Calu3 (cell line): ENCODE measurements at regions not wholly inside any gene's neighbourhood (a gene's known extent, or its start where the extent isn't known, plus 50 kb on each side); places are given as distances from the start of the nearest gene placed in this dataset.

Experiments
- BruUV-seq: library from RNA; stranded (reverse); fragments of 400-500 nt; replicated peaks from 2 replicates; lab custom pipeline; 2021; lab: Mats Ljungman, UMichigan
- CTCF ChIA-PET: fragments of 300-600 bp; sonication (Branson Sonifier 250); formaldehyde crosslinking; loops from one replicate; lab custom pipeline; 2022; ENCODE audit warnings: antibody characterized with exemption; lab: Charles Lee
- DNase-seq: peaks from one replicate; pipeline ENCODE4 v3.0.0; 2022
- H3K27ac Mint-ChIP-seq: one replicate; pipeline ENCODE4 v1.8.0; 2022; ENCODE audit warnings: mixed read lengths; ENCODE audit not compliant: unreplicated experiment
- H3K27me3 Mint-ChIP-seq: one replicate; pipeline ENCODE4 v1.8.0; 2022; ENCODE audit warnings: mixed read lengths; ENCODE audit not compliant: unreplicated experiment
- H3K36me3 Mint-ChIP-seq: one replicate; pipeline ENCODE4 v1.8.0; 2022; ENCODE audit warnings: mild to moderate bottlenecking, moderate library complexity, mixed read lengths; ENCODE audit not compliant: insufficient read depth, unreplicated experiment
- H3K4me1 Mint-ChIP-seq: one replicate; pipeline ENCODE4 v1.8.0; 2022; ENCODE audit warnings: mild to moderate bottlenecking, low read depth, mixed read lengths; ENCODE audit not compliant: unreplicated experiment
- H3K4me3 Mint-ChIP-seq: one replicate; pipeline ENCODE4 v1.8.0; 2022; ENCODE audit warnings: mild to moderate bottlenecking, low read depth, moderate library complexity, mixed read lengths; ENCODE audit not compliant: unreplicated experiment
- H3K9me3 Mint-ChIP-seq: one replicate; pipeline ENCODE4 v1.8.0; 2022; ENCODE audit warnings: low read depth, mixed read lengths; ENCODE audit not compliant: unreplicated experiment
- intact Hi-C: fragments of 100-400 bp; cut with micrococcal nuclease; formaldehyde crosslinking; loops from one replicate; pipeline ENCODE4 v1.10.0; 2022; ENCODE audit not compliant: unreplicated experiment
- TF ChIP-seq, protein P1 (sequence below): fragments of 200-600 bp; IDR thresholded peaks from one replicate; pipeline ENCODE4 v1.8.0; 2022; ENCODE audit warnings: antibody characterized with exemption; ENCODE audit not compliant: unreplicated experiment

DNA sequence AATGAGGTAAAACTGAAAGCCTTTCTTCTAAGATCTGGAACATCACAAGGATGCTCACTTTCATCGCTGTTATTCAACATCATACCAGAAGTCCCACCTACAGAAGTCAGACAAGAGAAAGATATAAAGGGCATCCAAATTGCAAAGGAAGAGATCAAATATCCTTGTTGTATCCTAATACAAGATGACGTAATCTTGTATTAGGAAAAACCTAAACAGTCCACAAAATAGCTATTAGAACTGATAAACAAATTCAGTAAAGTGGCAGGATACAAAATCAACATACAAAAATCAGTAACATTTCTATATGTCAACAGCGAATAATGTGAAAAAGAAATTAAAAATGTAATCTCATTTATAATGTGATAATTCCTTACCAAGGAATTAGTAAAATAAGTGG is 195.1 kb upstream of the CBLB start:
- no peaks in the 10 kb centered on the region for H3K36me3 Mint-ChIP-seq
- H3K27me3 Mint-ChIP-seq = no peaks in the 10 kb centered on the region
- no TSS peak for BruUV-seq
- H3K27ac Mint-ChIP-seq = no peak overlapping the region
- no peak overlapping the region for H3K4me3 Mint-ChIP-seq
- CTCF ChIA-PET = no interaction called here
- H3K9me3 Mint-ChIP-seq = peaks cover 5% of the 10 kb centered on the region
- intact Hi-C loops = no loop called here
- no peak for DNase-seq
- H3K4me1 Mint-ChIP-seq = no peaks in the 10 kb centered on the region
- TF ChIP-seq, protein P1, sequence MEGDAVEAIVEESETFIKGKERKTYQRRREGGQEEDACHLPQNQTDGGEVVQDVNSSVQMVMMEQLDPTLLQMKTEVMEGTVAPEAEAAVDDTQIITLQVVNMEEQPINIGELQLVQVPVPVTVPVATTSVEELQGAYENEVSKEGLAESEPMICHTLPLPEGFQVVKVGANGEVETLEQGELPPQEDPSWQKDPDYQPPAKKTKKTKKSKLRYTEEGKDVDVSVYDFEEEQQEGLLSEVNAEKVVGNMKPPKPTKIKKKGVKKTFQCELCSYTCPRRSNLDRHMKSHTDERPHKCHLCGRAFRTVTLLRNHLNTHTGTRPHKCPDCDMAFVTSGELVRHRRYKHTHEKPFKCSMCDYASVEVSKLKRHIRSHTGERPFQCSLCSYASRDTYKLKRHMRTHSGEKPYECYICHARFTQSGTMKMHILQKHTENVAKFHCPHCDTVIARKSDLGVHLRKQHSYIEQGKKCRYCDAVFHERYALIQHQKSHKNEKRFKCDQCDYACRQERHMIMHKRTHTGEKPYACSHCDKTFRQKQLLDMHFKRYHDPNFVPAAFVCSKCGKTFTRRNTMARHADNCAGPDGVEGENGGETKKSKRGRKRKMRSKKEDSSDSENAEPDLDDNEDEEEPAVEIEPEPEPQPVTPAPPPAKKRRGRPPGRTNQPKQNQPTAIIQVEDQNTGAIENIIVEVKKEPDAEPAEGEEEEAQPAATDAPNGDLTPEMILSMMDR = no peak

DNA sequence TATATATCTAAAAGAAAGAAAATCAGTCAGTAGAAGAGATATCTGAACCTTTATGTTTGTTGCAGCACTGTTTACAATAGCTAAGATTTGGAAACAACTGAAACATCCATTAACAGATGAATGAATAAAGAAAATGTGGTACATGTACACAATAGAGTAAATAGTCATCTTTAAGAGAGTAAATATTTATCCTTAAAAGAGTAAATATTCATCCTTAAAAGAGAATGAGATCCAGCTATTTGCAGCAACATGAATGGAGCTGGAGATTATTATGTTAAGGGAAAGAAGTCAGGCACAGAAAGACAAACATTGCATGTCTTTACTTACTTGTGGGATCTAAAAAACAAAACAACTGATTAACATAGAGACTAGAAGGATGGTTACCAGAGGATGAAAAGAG is 197.0 kb upstream of the CBLB start:
- no TSS peak for BruUV-seq
- H3K27ac Mint-ChIP-seq = no peak overlapping the region

DNA sequence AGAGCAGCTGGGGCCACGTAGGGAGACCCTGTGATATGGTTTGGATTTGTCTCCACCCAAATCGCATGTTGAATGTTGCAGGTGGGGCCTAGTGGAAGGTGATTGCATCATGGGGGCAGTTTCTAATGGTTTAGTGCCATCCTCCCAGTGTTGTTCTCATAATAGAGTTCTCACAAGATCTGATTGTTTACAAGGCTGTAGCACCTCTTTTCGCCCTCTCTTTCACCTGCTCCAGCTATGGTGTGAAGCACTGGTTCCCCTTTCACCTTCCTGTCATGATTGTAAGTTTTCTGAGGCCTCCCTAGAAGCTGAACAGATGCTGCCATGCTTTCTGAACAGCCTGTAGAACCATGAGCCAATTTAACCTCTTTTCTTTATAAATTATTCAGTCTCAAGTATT is 198.9 kb upstream of the CBLB start:
- H3K27ac Mint-ChIP-seq = no peak overlapping the region
- H3K36me3 Mint-ChIP-seq = no peaks in the 10 kb centered on the region
- BruUV-seq = no TSS peak
- no peaks in the 10 kb centered on the region for H3K27me3 Mint-ChIP-seq
- TF ChIP-seq, protein P1 = no peak
- no peak for DNase-seq
- H3K4me3 Mint-ChIP-seq = no peak overlapping the region
- intact Hi-C loops = no loop called here
- CTCF ChIA-PET = no interaction called here
- H3K4me1 Mint-ChIP-seq = no peaks in the 10 kb centered on the region
- peaks cover 6% of the 10 kb centered on the region for H3K9me3 Mint-ChIP-seq

More for the DNA sequence above, 197.0 kb upstream of the CBLB start:
- intact Hi-C loops = no loop called here
- TF ChIP-seq, protein P1 = no peak
- Mint-ChIP-seq H3K27me3 (no peaks in the 10 kb centered on the region), H3K9me3 (peaks cover 7% of the 10 kb centered on the region), H3K4me1 (no peaks in the 10 kb centered on the region), H3K36me3 (no peaks in the 10 kb centered on the region), H3K4me3 (no peak overlapping the region)
- DNase-seq = no peak
- CTCF ChIA-PET = interaction anchor here (0.5 kb wide), 1 partner anchor 307 kb away, joined by 6 read pairs; no protein-coding TSS in a partner anchor

DNA sequence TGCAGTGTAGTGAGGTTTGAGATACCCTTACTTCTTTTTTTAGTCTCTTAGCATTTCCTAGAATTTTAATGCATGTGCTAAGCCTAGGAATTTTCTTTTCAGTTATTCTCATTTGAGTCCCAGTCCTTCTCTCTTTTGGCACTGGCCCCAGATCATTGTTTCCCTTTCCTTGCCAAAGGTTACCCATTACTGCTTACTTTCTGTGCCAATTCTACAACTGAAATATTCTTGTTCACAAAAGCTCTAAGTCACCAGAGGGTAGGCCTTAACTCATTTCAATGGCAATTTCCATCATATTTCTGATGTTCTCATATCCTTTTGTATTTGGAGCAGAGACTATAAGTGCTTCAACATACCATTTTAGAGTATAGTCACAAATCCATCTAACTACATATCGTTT is 199.6 kb upstream of the CBLB start:
- Mint-ChIP-seq H3K9me3 (peaks cover 2% of the 10 kb centered on the region), H3K4me3 (no peak overlapping the region), H3K36me3 (no peaks in the 10 kb centered on the region), H3K27me3 (no peaks in the 10 kb centered on the region), H3K4me1 (no peaks in the 10 kb centered on the region), H3K27ac (no peak overlapping the region)
- CTCF ChIA-PET = no interaction called here
- BruUV-seq = no TSS peak
- TF ChIP-seq, protein P1 = no peak
- intact Hi-C loops = no loop called here
- DNase-seq = no peak

DNA sequence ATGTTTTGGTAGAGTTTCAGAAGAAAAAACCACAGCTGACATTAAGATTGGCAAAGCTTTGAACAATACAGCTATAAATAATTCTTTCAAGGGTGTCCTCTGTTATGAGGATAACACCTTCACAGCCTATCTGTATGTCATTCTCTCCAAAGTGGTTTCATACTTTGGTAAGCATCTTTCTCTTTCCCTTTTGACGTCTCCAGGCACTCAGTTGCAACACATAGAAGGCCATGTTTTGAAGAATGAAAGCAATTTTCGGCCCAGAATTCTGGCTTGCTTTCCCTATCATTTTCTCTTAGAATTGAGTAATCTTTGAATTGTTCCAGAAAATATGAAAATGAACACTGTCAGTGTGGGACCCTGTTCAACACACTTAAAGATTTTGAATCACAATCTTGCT is 200.0 kb upstream of the CBLB start:
- Mint-ChIP-seq H3K4me1 (no peaks in the 10 kb centered on the region), H3K27me3 (no peaks in the 10 kb centered on the region), H3K9me3 (peaks cover 2% of the 10 kb centered on the region), H3K4me3 (no peak overlapping the region), H3K27ac (no peak overlapping the region), H3K36me3 (no peaks in the 10 kb centered on the region)
- intact Hi-C loops = no loop called here
- CTCF ChIA-PET = no interaction called here
- TF ChIP-seq, protein P1 = no peak
- no peak for DNase-seq
- no TSS peak for BruUV-seq
